Stimulated activated CD4-positive, alpha-beta T cell treated with anti-CD3 and anti-CD28 coated beads, Interleukin-2, amount 100 ng/mL, for 48 hours (primary cell): ENCODE measurements at regions not wholly inside any gene's neighbourhood (a gene's known extent, or its start where the extent isn't known, plus 50 kb on each side); places are given as distances from the start of the nearest gene placed in this dataset.

ENCODE experiments used
- DNase-seq, 2 donors: peaks; one replicate each; pipeline ENCODE4 v3.0.0-alpha.2; 2020

- DNase-seq, result no peak
These were observed 148.0 kb downstream of the DHX35 start for GRCh38 chr20:39109933-39110818.

GRCh38 chr20:39108746-39109145 lies 146.6 kb downstream of the DHX35 start:
- no peak for DNase-seq

GRCh38 chr20:39107741-39108140 lies 145.6 kb downstream of the DHX35 start:
- no peak for DNase-seq

GRCh38 chr20:39106791-39107190 lies 144.6 kb downstream of the DHX35 start:
- DNase-seq, result no peak

GRCh38 chr20:39105551-39105950 lies 143.4 kb downstream of the DHX35 start:
- no peak for DNase-seq

- no peak for DNase-seq
These were observed 141.6 kb downstream of the DHX35 start for GRCh38 chr20:39103732-39104131.

- DNase-seq, result no peak
These were observed 141.2 kb downstream of the DHX35 start for GRCh38 chr20:39103305-39103704.

- DNase-seq, result no peak
These were observed 139.8 kb downstream of the DHX35 start for GRCh38 chr20:39101895-39102294.

GRCh38 chr20:39100691-39101090 lies 138.5 kb downstream of the DHX35 start:
- no peak for DNase-seq

- no peak for DNase-seq
These were observed 135.7 kb downstream of the DHX35 start for GRCh38 chr20:39097889-39098288.

- no peak for DNase-seq
These were observed 133.7 kb downstream of the DHX35 start for GRCh38 chr20:39095870-39096269.

- DNase-seq, result no peak
These were observed 132.2 kb downstream of the DHX35 start for GRCh38 chr20:39094391-39094790.

GRCh38 chr20:39092733-39093410 lies 130.7 kb downstream of the DHX35 start:
- DNase-seq, result no peak

- DNase-seq, result no peak
These were observed 128.8 kb downstream of the DHX35 start for GRCh38 chr20:39090906-39091305.

- no peak for DNase-seq
These were observed 127.7 kb downstream of the DHX35 start for GRCh38 chr20:39089797-39090196.
